ENCODE measurements at regions not wholly inside any gene's neighbourhood (a gene's known extent, or its start where the extent isn't known, plus 50 kb on each side); places are given as distances from the start of the nearest gene placed in this dataset.

DNA sequence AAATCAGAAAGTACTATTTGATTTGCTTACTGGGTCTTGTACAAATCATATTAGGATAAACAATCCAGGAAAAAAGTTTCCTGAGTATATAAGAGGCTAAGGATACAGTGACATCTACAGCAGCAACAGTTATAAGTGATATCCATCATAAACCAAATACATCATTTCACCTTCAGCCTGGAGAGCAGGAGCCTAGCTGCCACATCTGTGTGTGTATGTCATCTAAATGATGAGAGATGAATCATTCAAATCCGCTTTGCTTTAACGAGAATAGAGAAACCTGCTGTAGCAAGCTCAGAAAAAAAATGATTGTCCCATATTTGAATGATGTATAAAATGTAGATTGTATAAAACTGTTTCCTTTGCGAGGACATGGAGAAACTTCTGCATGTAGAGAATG, 841.4 kb downstream of the SI start (continued):
- TF ChIP-seq, protein P1, sequence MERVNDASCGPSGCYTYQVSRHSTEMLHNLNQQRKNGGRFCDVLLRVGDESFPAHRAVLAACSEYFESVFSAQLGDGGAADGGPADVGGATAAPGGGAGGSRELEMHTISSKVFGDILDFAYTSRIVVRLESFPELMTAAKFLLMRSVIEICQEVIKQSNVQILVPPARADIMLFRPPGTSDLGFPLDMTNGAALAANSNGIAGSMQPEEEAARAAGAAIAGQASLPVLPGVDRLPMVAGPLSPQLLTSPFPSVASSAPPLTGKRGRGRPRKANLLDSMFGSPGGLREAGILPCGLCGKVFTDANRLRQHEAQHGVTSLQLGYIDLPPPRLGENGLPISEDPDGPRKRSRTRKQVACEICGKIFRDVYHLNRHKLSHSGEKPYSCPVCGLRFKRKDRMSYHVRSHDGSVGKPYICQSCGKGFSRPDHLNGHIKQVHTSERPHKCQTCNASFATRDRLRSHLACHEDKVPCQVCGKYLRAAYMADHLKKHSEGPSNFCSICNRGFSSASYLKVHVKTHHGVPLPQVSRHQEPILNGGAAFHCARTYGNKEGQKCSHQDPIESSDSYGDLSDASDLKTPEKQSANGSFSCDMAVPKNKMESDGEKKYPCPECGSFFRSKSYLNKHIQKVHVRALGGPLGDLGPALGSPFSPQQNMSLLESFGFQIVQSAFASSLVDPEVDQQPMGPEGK (CRISPR knock-in tag; IDR thresholded peaks at IDR 0.05; ENCODE audit: borderline replicate concordance), result no peak
- TF ChIP-seq RARB (CRISPR knock-in tag; IDR thresholded peaks at IDR 0.05) (no peak), ZNF565 (CRISPR knock-in tag; conservative IDR thresholded peaks at IDR 0.05; ENCODE audit: low read depth) (no peak), ZFP3 (CRISPR knock-in tag; IDR thresholded peaks at IDR 0.05) (no peak), CSRNP3 (CRISPR knock-in tag; IDR thresholded peaks at IDR 0.05) (no peak), CSDC2 (CRISPR knock-in tag; IDR thresholded peaks at IDR 0.05) (no peak)

DNA sequence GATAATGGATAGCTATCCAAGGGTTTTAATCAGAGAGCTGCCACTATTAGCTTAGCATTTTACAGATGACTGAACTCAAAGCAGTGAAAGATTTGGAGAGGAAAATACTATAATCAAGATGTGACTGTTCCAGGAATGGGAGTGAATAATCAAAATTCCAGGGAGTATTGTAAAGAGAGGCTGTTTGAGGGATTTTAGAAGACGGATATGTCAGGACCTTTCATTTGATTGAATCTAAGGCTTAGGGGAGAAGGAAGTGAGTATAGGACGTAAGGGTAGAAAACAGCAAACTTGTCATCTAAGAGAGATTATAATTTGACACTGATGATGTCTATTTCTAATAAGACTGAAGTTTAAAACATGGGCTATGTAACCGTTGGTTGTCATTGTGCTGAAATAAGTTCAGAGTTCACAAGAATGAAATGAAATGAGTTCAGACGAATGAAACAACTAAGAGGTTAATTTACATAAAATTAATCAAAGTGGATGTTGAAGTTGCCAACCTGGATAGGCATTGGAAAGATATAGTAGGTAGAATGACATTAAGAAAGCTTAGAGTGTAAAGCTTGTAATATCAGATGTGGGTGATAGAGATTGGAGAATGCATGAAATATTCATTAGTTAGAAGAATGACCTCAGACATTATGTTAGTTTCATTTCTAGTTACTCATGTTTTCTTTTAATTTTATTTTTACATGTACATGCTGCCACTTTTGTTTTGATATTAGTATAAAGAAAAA, 842.8 kb downstream of the SI start:
- TF ChIP-seq ZFP30 (CRISPR knock-in tag; IDR thresholded peaks at IDR 0.05) (no peak), RARB (CRISPR knock-in tag; IDR thresholded peaks at IDR 0.05) (no peak)
- no peak for ATAC-seq

DNA sequence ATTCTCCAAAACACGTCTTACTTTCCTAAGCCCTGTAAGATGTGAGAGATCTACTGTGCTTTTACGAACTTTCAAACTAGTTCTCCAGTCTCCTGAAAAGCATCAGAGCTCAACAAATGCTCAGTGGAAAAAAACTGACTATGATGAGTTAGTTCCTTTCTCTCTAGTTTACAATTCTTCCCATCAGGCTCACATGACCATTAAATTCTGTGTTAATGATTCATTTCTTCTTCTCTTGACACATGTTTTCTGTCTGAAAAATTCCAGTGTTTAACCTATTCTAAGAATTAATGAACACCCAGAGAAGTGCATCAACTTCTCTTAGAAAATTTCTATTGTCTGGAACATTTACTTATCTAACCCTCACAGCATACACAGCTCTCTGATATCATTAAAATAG, 844.3 kb downstream of the SI start:
- no peak for TF ChIP-seq ZFP3 (CRISPR knock-in tag; IDR thresholded peaks at IDR 0.05)
- TF ChIP-seq, protein P2, sequence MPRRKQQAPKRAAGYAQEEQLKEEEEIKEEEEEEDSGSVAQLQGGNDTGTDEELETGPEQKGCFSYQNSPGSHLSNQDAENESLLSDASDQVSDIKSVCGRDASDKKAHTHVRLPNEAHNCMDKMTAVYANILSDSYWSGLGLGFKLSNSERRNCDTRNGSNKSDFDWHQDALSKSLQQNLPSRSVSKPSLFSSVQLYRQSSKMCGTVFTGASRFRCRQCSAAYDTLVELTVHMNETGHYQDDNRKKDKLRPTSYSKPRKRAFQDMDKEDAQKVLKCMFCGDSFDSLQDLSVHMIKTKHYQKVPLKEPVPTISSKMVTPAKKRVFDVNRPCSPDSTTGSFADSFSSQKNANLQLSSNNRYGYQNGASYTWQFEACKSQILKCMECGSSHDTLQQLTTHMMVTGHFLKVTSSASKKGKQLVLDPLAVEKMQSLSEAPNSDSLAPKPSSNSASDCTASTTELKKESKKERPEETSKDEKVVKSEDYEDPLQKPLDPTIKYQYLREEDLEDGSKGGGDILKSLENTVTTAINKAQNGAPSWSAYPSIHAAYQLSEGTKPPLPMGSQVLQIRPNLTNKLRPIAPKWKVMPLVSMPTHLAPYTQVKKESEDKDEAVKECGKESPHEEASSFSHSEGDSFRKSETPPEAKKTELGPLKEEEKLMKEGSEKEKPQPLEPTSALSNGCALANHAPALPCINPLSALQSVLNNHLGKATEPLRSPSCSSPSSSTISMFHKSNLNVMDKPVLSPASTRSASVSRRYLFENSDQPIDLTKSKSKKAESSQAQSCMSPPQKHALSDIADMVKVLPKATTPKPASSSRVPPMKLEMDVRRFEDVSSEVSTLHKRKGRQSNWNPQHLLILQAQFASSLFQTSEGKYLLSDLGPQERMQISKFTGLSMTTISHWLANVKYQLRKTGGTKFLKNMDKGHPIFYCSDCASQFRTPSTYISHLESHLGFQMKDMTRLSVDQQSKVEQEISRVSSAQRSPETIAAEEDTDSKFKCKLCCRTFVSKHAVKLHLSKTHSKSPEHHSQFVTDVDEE (CRISPR knock-in tag; IDR thresholded peaks at IDR 0.05), result no peak
- TF ChIP-seq CSRNP3 (CRISPR knock-in tag; IDR thresholded peaks at IDR 0.05), result no peak
- no peak for TF ChIP-seq OSR1 (CRISPR knock-in tag; IDR thresholded peaks at IDR 0.05)
- no peak for TF ChIP-seq ESRRG (CRISPR knock-in tag; IDR thresholded peaks at IDR 0.05)
- TF ChIP-seq TCF4 (CRISPR knock-in tag; IDR thresholded peaks at IDR 0.05; ENCODE audit: borderline replicate concordance), result no peak
- TF ChIP-seq BACH2 (CRISPR knock-in tag; IDR thresholded peaks at IDR 0.05; ENCODE audit: borderline replicate concordance), result no peak
- TF ChIP-seq TOX (CRISPR knock-in tag; IDR thresholded peaks at IDR 0.05; ENCODE audit: borderline replicate concordance), result no peak
- TF ChIP-seq SNAI2 (CRISPR knock-in tag; IDR thresholded peaks at IDR 0.05), result no peak
- TF ChIP-seq, protein P1 (CRISPR knock-in tag; IDR thresholded peaks at IDR 0.05; ENCODE audit: borderline replicate concordance), result no peak
- no peak for TF ChIP-seq ZFP30 (CRISPR knock-in tag; IDR thresholded peaks at IDR 0.05)
- no peak for TF ChIP-seq ZNF565 (CRISPR knock-in tag; conservative IDR thresholded peaks at IDR 0.05; ENCODE audit: low read depth)
- no peak for TF ChIP-seq ISL1 (CRISPR knock-in tag; IDR thresholded peaks at IDR 0.05)
- no peak for TF ChIP-seq PPARA (CRISPR knock-in tag; IDR thresholded peaks at IDR 0.05; ENCODE audit: borderline replicate concordance)
- no peak for ATAC-seq

DNA sequence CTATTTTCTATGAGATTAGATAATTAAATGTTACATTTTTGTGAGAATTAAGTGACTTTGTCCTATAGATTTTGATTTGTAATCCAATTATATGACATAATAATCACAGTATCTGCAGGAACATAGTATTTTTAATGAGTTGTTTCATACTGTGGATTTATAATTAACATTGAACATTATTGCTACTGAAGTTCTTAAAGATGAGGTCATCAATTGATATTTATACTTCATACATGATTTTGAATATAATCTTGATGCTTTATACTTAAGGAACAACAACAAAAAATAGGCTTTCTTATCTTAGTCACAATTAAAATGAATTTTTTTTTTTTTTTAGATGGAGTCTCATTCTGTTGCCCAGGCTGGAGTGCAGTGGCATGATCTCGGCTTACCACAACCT, 846.6 kb downstream of the SI start:
- no peak for TF ChIP-seq GLIS3 (CRISPR knock-in tag; IDR thresholded peaks at IDR 0.05)
- TF ChIP-seq RARB (CRISPR knock-in tag; IDR thresholded peaks at IDR 0.05), result no peak
- no peak for TF ChIP-seq ZNF565 (CRISPR knock-in tag; conservative IDR thresholded peaks at IDR 0.05; ENCODE audit: low read depth)
- TF ChIP-seq SNAI2 (CRISPR knock-in tag; IDR thresholded peaks at IDR 0.05), result no peak
- TF ChIP-seq BACH2 (CRISPR knock-in tag; IDR thresholded peaks at IDR 0.05; ENCODE audit: borderline replicate concordance), result no peak
- ATAC-seq, result no peak
